ENCODE measurements at regions not wholly inside any gene's neighbourhood (a gene's known extent, or its start where the extent isn't known, plus 50 kb on each side); places are given as distances from the start of the nearest gene placed in this dataset.

GRCh38 chr10:108490944-108491343, 1326.4 kb upstream of the SORCS1 start:
- TF ChIP-seq RAD21 (IDR thresholded peaks at IDR 0.05), result no peak
- TF ChIP-seq, protein P1, sequence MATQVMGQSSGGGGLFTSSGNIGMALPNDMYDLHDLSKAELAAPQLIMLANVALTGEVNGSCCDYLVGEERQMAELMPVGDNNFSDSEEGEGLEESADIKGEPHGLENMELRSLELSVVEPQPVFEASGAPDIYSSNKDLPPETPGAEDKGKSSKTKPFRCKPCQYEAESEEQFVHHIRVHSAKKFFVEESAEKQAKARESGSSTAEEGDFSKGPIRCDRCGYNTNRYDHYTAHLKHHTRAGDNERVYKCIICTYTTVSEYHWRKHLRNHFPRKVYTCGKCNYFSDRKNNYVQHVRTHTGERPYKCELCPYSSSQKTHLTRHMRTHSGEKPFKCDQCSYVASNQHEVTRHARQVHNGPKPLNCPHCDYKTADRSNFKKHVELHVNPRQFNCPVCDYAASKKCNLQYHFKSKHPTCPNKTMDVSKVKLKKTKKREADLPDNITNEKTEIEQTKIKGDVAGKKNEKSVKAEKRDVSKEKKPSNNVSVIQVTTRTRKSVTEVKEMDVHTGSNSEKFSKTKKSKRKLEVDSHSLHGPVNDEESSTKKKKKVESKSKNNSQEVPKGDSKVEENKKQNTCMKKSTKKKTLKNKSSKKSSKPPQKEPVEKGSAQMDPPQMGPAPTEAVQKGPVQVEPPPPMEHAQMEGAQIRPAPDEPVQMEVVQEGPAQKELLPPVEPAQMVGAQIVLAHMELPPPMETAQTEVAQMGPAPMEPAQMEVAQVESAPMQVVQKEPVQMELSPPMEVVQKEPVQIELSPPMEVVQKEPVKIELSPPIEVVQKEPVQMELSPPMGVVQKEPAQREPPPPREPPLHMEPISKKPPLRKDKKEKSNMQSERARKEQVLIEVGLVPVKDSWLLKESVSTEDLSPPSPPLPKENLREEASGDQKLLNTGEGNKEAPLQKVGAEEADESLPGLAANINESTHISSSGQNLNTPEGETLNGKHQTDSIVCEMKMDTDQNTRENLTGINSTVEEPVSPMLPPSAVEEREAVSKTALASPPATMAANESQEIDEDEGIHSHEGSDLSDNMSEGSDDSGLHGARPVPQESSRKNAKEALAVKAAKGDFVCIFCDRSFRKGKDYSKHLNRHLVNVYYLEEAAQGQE (IDR thresholded peaks at IDR 0.05), result no peak
- TF ChIP-seq GABPA (IDR thresholded peaks at IDR 0.05 in 1 of 2, conservative IDR thresholded peaks at IDR 0.05 in 1 of 2), result no peak
- no peak for TF ChIP-seq ATF3 (IDR thresholded peaks at IDR 0.05)
- TF ChIP-seq, protein P2, sequence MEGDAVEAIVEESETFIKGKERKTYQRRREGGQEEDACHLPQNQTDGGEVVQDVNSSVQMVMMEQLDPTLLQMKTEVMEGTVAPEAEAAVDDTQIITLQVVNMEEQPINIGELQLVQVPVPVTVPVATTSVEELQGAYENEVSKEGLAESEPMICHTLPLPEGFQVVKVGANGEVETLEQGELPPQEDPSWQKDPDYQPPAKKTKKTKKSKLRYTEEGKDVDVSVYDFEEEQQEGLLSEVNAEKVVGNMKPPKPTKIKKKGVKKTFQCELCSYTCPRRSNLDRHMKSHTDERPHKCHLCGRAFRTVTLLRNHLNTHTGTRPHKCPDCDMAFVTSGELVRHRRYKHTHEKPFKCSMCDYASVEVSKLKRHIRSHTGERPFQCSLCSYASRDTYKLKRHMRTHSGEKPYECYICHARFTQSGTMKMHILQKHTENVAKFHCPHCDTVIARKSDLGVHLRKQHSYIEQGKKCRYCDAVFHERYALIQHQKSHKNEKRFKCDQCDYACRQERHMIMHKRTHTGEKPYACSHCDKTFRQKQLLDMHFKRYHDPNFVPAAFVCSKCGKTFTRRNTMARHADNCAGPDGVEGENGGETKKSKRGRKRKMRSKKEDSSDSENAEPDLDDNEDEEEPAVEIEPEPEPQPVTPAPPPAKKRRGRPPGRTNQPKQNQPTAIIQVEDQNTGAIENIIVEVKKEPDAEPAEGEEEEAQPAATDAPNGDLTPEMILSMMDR (IDR thresholded peaks at IDR 0.05; ENCODE audit: low read depth, low read length, missing input control), result no peak
- no peak for TF ChIP-seq SP1 (IDR thresholded peaks at IDR 0.05)

All from liver (tissue), 3 donors.